B cell (primary cell): ENCODE measurements at regions not wholly inside any gene's neighbourhood (a gene's known extent, or its start where the extent isn't known, plus 50 kb on each side); places are given as distances from the start of the nearest gene placed in this dataset.

Experiments
- ATAC-seq: fragments of 200-7000 bp; cut with Tn5 transposase; one replicate; pipeline ENCODE4 v1.10.0; 2021; ENCODE audit warnings: low read depth, mild to moderate bottlenecking, moderate number of reproducible peaks, moderate library complexity
- CTCF ChIA-PET: fragments of 350-600 bp; sonication (Branson Sonifier 250); formaldehyde crosslinking; loops from one replicate; lab custom pipeline; 2021; ENCODE audit warnings: antibody characterized with exemption, inconsistent platforms; lab: Charles Lee
- POLR2A ChIA-PET: fragments of 350-600 bp; sonication (Branson Sonifier 250); formaldehyde crosslinking; loops from one replicate; lab custom pipeline; 2021; ENCODE audit warnings: antibody characterized with exemption; lab: Charles Lee
- DNase-seq: peaks from one replicate; pipeline ENCODE4 v3.0.0; 2013
- H2AFZ ChIP-seq: 2 replicates; pipeline ENCODE4 v1.6.1; 2012; ENCODE audit warnings: mild to moderate bottlenecking, low read depth, low read length; ENCODE audit not compliant: insufficient read depth, poor library complexity, severe bottlenecking
- H3K27ac ChIP-seq, 2 donors: 1 replicate in 1 of 2; 2 replicates in 1 of 2; pipeline ENCODE4 v1.5.1; 2012 to 2013; ENCODE audit warnings: low read length in 2 of 2, mild to moderate bottlenecking in 2 of 2, moderate library complexity in 1 of 2
- H3K27me3 ChIP-seq, 4 experiments: fragments of 200-600 bp in 1 of 4; sonication (generic) in 1 of 4; replicated peaks in 1 of 4; 1 replicate in 2 of 4; 2 replicates in 2 of 4; pipeline versions ENCODE4 v1.6.1 to v1.7.0; 2013 to 2016; ENCODE audit warnings: low read length in 3 of 4, mild to moderate bottlenecking in 2 of 4, mixed read lengths in 1 of 4, moderate library complexity in 1 of 4; ENCODE audit not compliant: insufficient read depth in 4 of 4, control insufficient read depth in 3 of 4; ENCODE audit errors: control extremely low read depth in 1 of 4
- H3K36me3 ChIP-seq, 2 experiments: replicated peaks in 1 of 2; 1 replicate in 1 of 2; 2 replicates in 1 of 2; pipeline versions ENCODE4 v1.6.1 to v1.7.1; 2013; ENCODE audit warnings: low read length in 1 of 2; ENCODE audit not compliant: insufficient read depth in 2 of 2, control insufficient read depth in 1 of 2; ENCODE audit errors: control extremely low read depth in 1 of 2, extremely low read depth in 1 of 2
- H3K4me1 ChIP-seq, 2 donors: fragments of 200-600 bp in 1 of 2; sonication (generic) in 1 of 2; 1 replicate in 1 of 2; 2 replicates in 1 of 2; pipeline versions ENCODE4 v1.5.1 to v1.6.1; 2013 to 2017; ENCODE audit warnings: low read length in 2 of 2; ENCODE audit not compliant: control insufficient read depth in 2 of 2, insufficient read depth in 2 of 2
- H3K4me2 ChIP-seq: replicated peaks from 2 replicates; pipeline ENCODE3; 2012; ENCODE audit warnings: mild to moderate bottlenecking, low read depth, low read length; ENCODE audit not compliant: poor library complexity, severe bottlenecking
- H3K4me3 ChIP-seq, 5 experiments: fragments of 200-600 bp in 1 of 5; sonication (generic) in 1 of 5; 1 replicate in 3 of 5; 2 replicates in 2 of 5; pipeline versions ENCODE4 v1.5.1 to v1.7.0; 2011 to 2016; ENCODE audit warnings: low read length in 4 of 5, mild to moderate bottlenecking in 4 of 5, low read depth in 2 of 5, control low read depth in 1 of 5, moderate library complexity in 1 of 5; ENCODE audit not compliant: insufficient read depth in 1 of 5; ENCODE audit errors: control extremely low read depth in 1 of 5, extremely low read depth in 1 of 5
- H3K79me2 ChIP-seq: fragments of 200-600 bp; sonication (generic); one replicate; pipeline ENCODE4 v1.6.0; 2016; ENCODE audit warnings: low read length; ENCODE audit not compliant: control insufficient read depth, insufficient read depth
- H3K9ac ChIP-seq: fragments of 200-600 bp; sonication (generic); 2 replicates; pipeline ENCODE4 v1.6.1; 2017; ENCODE audit warnings: mild to moderate bottlenecking, low read length, moderate library complexity
- H3K9me3 ChIP-seq, 3 donors: one replicate each; pipeline versions ENCODE4 v1.6.1 to v1.7.1; 2013; ENCODE audit warnings: low read length in 2 of 3; ENCODE audit not compliant: control insufficient read depth in 2 of 3, insufficient read depth in 1 of 3; ENCODE audit errors: control extremely low read depth in 1 of 3
- H4K20me1 ChIP-seq: 2 replicates; pipeline ENCODE4 v1.6.0; 2012; ENCODE audit warnings: mild to moderate bottlenecking, low read length; ENCODE audit not compliant: insufficient read depth, control insufficient read depth, poor library complexity, severe bottlenecking
- H3K27ac Mint-ChIP-seq: one replicate; pipeline ENCODE4 v1.8.0; 2021; ENCODE audit warnings: mixed read lengths
- H3K27me3 Mint-ChIP-seq: one replicate; pipeline ENCODE4 v1.8.0; 2021; ENCODE audit warnings: mixed read lengths
- H3K4me1 Mint-ChIP-seq: one replicate; pipeline ENCODE4 v1.8.0; 2021; ENCODE audit warnings: mixed read lengths
- H3K4me3 Mint-ChIP-seq: one replicate; pipeline ENCODE4 v1.8.0; 2021; ENCODE audit warnings: mixed read lengths
- H3K9me3 Mint-ChIP-seq: one replicate; pipeline ENCODE4 v1.8.0; 2022; ENCODE audit warnings: mixed read lengths; ENCODE audit not compliant: insufficient read depth
- EZH2 ChIP-seq: IDR thresholded peaks from 2 replicates; pipeline ENCODE4 v1.6.1; 2012; ENCODE audit warnings: borderline replicate concordance, low read depth, mild to moderate bottlenecking, moderate library complexity, low read length; ENCODE audit not compliant: insufficient read depth, poor library complexity, severe bottlenecking
- WGBS: methylation state at CpG from one replicate; pipeline ENCODE4 v1.1.5; 2013; ENCODE audit warnings: missing lambda C conversion rate; ENCODE audit not compliant: insufficient coverage; 5-methylcytosine and 5-hydroxymethylcytosine counted together
- intact Hi-C: fragments of 100-400 bp; cut with micrococcal nuclease; formaldehyde crosslinking; loops from one replicate; pipeline ENCODE4 v1.10.0; 2022
- TF ChIP-seq, protein P1 (sequence below): fragments of 200-600 bp; IDR thresholded peaks from one replicate; pipeline ENCODE4 v1.8.0; 2022; ENCODE audit warnings: antibody characterized with exemption, mild to moderate bottlenecking

DNA sequence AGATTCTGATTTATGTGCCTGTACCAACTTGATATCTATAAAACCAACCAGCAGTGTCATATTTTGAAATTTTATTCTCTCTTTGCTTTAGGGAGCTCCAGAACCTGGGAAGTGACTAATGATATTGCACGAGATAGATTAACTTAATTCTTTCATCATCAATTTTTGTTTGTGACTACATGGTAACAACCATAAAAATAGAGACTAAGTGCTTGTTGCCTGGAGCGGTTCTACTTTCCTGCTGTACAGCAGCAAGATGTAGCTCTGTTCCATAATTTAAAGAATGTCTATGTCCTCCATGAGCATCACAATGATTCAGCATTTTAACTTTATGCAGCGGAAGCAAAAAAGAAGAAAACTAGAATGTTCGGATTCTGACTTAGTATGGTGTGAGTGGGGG is 275.6 kb downstream of the KLF5 start:
- Histone ChIP-seq H3K4me1 (no peaks in the 10 kb centered on the region), H3K27me3 (no peaks in the 10 kb centered on the region), H2AFZ (no peak overlapping the region), H3K9ac (no peak overlapping the region), H3K79me2 (no peaks in the 10 kb centered on the region), H3K9me3 (no peaks in the 10 kb centered on the region), H3K27ac (no peak overlapping the region), H3K36me3 (no peaks in the 10 kb centered on the region), H4K20me1 (no peaks in the 10 kb centered on the region), H3K4me2 (no peak overlapping the region), H3K4me3 (no peak overlapping the region)
- ATAC-seq (no peak), DNase-seq (no peak)
- Mint-ChIP-seq H3K4me1 (no peaks in the 10 kb centered on the region), H3K27ac (no peak overlapping the region), H3K4me3 (no peak overlapping the region), H3K9me3 (peaks cover 2% of the 10 kb centered on the region), H3K27me3 (no peaks in the 10 kb centered on the region)
- TF ChIP-seq, protein P1, sequence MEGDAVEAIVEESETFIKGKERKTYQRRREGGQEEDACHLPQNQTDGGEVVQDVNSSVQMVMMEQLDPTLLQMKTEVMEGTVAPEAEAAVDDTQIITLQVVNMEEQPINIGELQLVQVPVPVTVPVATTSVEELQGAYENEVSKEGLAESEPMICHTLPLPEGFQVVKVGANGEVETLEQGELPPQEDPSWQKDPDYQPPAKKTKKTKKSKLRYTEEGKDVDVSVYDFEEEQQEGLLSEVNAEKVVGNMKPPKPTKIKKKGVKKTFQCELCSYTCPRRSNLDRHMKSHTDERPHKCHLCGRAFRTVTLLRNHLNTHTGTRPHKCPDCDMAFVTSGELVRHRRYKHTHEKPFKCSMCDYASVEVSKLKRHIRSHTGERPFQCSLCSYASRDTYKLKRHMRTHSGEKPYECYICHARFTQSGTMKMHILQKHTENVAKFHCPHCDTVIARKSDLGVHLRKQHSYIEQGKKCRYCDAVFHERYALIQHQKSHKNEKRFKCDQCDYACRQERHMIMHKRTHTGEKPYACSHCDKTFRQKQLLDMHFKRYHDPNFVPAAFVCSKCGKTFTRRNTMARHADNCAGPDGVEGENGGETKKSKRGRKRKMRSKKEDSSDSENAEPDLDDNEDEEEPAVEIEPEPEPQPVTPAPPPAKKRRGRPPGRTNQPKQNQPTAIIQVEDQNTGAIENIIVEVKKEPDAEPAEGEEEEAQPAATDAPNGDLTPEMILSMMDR: no peak
- TF ChIP-seq EZH2: no peak
- intact Hi-C loops: no loop called here
- WGBS: no CpG with 5 or more reads among the region's 4 CpGs
- ChIA-PET POLR2A (no interaction called here), CTCF (no interaction called here)

DNA sequence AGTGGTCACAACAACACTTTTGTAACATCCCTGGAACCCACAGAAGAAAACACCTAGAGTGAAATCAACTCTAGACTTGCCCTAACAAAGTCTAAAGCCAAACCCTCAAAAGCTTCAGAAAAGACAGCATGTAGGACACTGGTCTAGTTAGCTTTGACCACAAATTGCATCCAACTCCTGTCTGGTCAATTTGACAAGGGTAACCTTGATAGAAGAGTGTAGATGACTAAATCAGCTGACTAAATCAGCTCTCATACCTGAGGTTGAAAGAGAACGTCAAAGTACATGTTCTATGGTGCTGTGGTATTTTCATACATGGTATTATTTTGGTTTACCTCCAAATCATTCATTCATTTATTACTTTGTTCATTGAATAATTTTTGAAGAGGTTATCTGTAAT is 272.8 kb downstream of the KLF5 start:
- ChIA-PET POLR2A (no interaction called here), CTCF (no interaction called here)
- Histone ChIP-seq H3K79me2 (no peaks in the 10 kb centered on the region), H3K4me1 (no peaks in the 10 kb centered on the region), H3K4me3 (no peak overlapping the region), H3K9me3 (no peaks in the 10 kb centered on the region), H3K4me2 (no peak overlapping the region), H3K27ac (no peak overlapping the region), H3K36me3 (no peaks in the 10 kb centered on the region), H3K9ac (no peak overlapping the region), H2AFZ (no peak overlapping the region), H4K20me1 (no peaks in the 10 kb centered on the region), H3K27me3 (no peaks in the 10 kb centered on the region)
- Mint-ChIP-seq H3K27ac (no peak overlapping the region), H3K27me3 (no peaks in the 10 kb centered on the region), H3K9me3 (peaks cover 2% of the 10 kb centered on the region), H3K4me1 (no peaks in the 10 kb centered on the region), H3K4me3 (no peak overlapping the region)
- TF ChIP-seq EZH2: no peak
- TF ChIP-seq, protein P1: no peak
- DNase-seq: no peak
- intact Hi-C loops: no loop called here
- WGBS: no CpG with 5 or more reads among the region's 1 CpG
- no peak for ATAC-seq
